ENCODE measurements at regions not wholly inside any gene's neighbourhood (a gene's known extent, or its start where the extent isn't known, plus 50 kb on each side); places are given as distances from the start of the nearest gene placed in this dataset.
"Not testable (repeated sequence)": the region's sequence is repeated elsewhere in the genome, so short reads cannot be mapped to it uniquely, and the experiment has no call there.

DNA sequence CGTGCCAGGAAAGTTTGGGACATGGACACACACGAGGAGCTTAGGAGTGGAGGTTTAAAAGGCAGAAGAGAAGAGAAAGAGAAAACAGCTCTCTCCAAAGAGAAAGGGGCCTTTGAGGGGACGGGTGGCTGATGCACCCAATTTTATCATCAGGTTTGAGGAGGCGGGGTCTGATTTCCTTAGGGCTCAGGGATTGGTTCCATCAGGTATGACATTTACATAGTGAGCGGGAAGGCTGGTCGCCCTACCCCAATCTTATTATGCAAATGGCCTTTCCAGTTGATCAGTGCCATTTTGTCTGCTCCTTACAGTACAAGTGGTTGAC, 749.1 kb upstream of the TPTE start:
- TF ChIP-seq MAX (IDR thresholded peaks at IDR 0.05) (no peak), MAFK (IDR thresholded peaks at IDR 0.05; ENCODE audit: partially characterized antibody) (no peak), RARB (CRISPR knock-in tag; IDR thresholded peaks at IDR 0.05) (no peak), FOXS1 (CRISPR knock-in tag; IDR thresholded peaks at IDR 0.05) (no peak)
- TF ChIP-seq, protein P1, sequence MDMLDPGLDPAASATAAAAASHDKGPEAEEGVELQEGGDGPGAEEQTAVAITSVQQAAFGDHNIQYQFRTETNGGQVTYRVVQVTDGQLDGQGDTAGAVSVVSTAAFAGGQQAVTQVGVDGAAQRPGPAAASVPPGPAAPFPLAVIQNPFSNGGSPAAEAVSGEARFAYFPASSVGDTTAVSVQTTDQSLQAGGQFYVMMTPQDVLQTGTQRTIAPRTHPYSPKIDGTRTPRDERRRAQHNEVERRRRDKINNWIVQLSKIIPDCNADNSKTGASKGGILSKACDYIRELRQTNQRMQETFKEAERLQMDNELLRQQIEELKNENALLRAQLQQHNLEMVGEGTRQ (IDR thresholded peaks at IDR 0.05) = no peak
- H3K27ac ChIP-seq = no peak overlapping the region
- H3K4me3 ChIP-seq = no peak overlapping the region
- no peak for DNase-seq (ENCODE audit: low read depth in 1 of 2, low spot score in 1 of 2)
- 1% methylated on average over 6 of the region's 6 CpGs for WGBS (ENCODE audit: missing lambda C conversion rate)
- no peaks in the 10 kb centered on the region for H3K4me1 ChIP-seq
- H3K4me2 ChIP-seq = no peak overlapping the region
- no peak for ATAC-seq
- no peaks in the 10 kb centered on the region for H3K9me3 ChIP-seq
- FAIRE-seq = no peak
- POLR2A ChIA-PET = no interaction called here
- CTCF ChIA-PET = no interaction called here

DNA sequence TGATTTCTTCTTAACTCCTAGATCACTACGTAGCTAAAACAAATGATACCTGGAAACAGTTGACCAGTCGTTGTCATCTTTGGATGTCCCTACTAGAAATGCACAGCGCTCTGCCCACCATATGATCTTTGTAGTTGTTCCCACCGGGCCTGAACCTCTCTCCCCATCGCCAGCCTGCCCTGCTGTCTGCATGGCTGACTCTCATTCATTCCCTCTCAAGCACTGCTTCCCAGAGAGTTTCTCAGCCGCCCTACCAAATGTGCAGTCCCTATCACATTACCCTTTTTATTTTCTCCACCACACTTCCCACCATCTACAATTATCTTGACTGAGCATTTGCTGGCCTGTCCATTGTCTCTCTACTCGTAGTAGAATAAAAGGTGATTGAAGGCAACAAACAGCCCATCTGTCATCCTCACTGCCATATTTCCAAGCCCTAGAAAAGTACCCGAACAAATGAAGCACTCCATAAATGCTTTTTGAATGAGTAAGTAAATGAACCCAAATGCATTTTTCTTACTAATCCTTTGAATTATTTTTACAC, 748.4 kb upstream of the TPTE start:
- POLR2A ChIA-PET; H3K9me3 ChIP-seq; CTCF ChIA-PET; H3K4me2 ChIP-seq; H3K27ac ChIP-seq; ATAC-seq; H3K4me3 ChIP-seq; FAIRE-seq; DNase-seq (ENCODE audit: low read depth in 1 of 2, low spot score in 1 of 2); H3K4me1 ChIP-seq: not testable (repeated sequence)
- 2% methylated on average over 8 of the region's 8 CpGs for WGBS (ENCODE audit: missing lambda C conversion rate)

GRCh38 chr21:9774347-9774746, 747.0 kb upstream of the TPTE start:
- POLR2A ChIA-PET = no interaction called here

DNA sequence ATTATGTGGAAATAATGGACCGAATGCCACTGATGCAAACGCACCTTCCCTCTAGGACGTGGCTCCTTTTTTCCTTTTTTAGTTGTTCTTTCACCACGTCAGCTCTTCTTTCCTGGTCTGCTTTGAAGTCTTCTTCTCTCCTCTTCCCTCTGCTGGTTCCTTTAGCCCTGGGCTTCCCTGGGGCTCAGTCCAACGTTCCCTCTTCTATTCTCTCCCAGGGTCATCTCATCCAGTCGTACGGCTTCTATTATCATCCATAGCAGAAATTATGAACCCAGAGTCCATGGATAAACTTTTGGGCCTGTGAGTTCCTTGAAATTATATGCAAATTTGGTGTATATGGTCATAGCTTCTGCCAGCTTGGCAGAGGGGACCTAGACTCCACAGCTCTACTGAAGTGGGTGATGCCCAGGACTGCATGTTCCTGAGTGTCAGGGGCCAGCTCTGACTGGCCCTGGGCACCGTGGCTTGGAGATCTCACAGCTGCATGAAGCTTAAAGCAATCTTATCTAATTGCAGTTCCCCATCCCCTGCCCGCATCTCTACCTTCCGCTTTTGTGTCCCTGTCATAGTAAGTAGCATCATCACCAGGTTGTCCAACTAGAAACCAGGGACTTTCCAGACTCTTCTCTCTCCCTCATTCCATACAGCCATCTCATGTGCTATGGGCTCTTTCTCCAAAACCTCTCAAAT, 746.3 kb upstream of the TPTE start:
- POLR2A ChIA-PET; H3K9me3 ChIP-seq; H3K27ac ChIP-seq; DNase-seq (ENCODE audit: low read depth in 1 of 2, low spot score in 1 of 2); CTCF ChIA-PET; H3K4me3 ChIP-seq; H3K4me1 ChIP-seq; FAIRE-seq; H3K4me2 ChIP-seq; ATAC-seq: not testable (repeated sequence)
- WGBS (ENCODE audit: missing lambda C conversion rate) = 24% methylated on average over 10 of the region's 10 CpGs

More at GRCh38 chr21:9774347-9774746, 747.0 kb upstream of the TPTE start:
- FAIRE-seq = no peak
- TF ChIP-seq FOXS1 (CRISPR knock-in tag; IDR thresholded peaks at IDR 0.05) (no peak), CHD2 (IDR thresholded peaks at IDR 0.05; ENCODE audit: low read length, partially characterized antibody) (no peak), CHD4 (IDR thresholded peaks at IDR 0.05; ENCODE audit: borderline replicate concordance) (no peak), CBX2 (IDR thresholded peaks at IDR 0.05; ENCODE audit: borderline replicate concordance, low read depth) (no peak), ZC3H11A (IDR thresholded peaks at IDR 0.05) (no peak)
- TF ChIP-seq, protein P2, sequence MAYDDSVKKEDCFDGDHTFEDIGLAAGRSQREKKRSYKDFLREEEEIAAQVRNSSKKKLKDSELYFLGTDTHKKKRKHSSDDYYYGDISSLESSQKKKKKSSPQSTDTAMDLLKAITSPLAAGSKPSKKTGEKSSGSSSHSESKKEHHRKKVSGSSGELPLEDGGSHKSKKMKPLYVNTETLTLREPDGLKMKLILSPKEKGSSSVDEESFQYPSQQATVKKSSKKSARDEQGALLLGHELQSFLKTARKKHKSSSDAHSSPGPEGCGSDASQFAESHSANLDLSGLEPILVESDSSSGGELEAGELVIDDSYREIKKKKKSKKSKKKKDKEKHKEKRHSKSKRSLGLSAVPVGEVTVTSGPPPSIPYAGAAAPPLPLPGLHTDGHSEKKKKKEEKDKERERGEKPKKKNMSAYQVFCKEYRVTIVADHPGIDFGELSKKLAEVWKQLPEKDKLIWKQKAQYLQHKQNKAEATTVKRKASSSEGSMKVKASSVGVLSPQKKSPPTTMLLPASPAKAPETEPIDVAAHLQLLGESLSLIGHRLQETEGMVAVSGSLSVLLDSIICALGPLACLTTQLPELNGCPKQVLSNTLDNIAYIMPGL (CRISPR knock-in tag; IDR thresholded peaks at IDR 0.05; ENCODE audit: borderline replicate concordance) = no peak
- Histone ChIP-seq H3K4me2 (no peak overlapping the region), H3K4me1 (no peaks in the 10 kb centered on the region), H3K9me3 (no peaks in the 10 kb centered on the region), H3K27ac (no peak overlapping the region), H3K4me3 (no peak overlapping the region)
- no peak for ATAC-seq
- 15% methylated on average over 9 of the region's 9 CpGs for WGBS (ENCODE audit: missing lambda C conversion rate)
- CTCF ChIA-PET = no interaction called here
- no peak for DNase-seq (ENCODE audit: low read depth in 1 of 2, low spot score in 1 of 2)

DNA sequence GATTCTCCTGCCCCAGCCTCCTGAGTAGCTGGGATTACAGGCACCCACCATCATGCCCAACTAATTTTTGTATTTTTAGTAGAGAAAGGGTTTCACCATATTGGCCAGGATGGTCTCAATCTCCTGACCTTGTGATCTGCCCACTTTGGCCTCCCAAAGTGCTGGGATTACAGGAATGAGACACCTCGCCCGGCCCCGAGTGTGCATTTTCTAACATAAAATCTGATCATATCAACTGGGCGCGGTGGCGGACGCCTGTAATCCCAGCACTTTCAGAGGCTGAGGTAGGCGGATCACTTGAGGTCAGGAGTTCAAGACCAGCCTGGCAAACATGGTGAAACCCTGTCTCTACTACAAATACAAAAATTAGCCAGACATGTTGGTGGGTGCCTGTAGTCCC, 745.5 kb upstream of the TPTE start:
- ATAC-seq; DNase-seq (ENCODE audit: low read depth in 1 of 2, low spot score in 1 of 2); H3K4me2 ChIP-seq; H3K9me3 ChIP-seq; H3K4me3 ChIP-seq; POLR2A ChIA-PET; H3K27ac ChIP-seq; H3K4me1 ChIP-seq; FAIRE-seq; CTCF ChIA-PET: not testable (repeated sequence)
- WGBS (ENCODE audit: missing lambda C conversion rate) = 29% methylated on average over 8 of the region's 8 CpGs

DNA sequence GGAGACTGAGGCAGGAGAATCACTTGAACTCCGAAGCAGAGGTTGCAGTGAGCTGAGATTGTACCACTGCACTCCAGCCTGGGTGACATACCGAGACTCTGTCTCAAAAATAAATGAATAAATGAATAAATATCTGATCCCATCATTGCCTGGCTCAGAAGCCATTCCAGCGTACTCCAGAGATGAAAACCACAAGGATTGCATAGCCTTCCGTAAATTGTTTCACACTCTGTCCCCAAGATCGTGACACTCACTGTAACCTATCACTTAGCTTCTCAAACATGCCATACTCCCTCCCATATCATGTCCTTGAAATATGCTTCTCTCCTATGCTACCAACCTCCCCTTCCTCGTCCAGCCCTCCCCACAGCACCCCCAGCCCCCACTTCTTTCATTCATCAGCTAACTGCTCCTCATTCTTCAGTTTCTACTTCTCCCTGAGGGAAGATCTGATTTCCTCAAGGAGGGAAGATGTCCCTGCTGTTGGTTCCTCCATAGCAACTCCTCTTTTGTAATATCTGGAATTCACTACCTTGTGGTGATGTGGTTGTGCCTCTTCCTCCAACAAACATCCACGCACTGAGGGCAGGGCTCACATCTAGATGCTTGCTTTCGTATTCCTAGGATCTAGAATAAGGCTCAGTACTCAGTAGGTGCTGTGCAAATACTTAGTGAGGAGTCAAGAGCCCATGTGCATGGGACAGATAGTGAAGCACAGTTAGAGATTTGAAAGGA, 744.9 kb upstream of the TPTE start:
- not testable (repeated sequence) for ATAC-seq

GRCh38 chr21:9778541-9778940, 742.8 kb upstream of the TPTE start:
- ATAC-seq; DNase-seq (ENCODE audit: low read depth in 1 of 2, low spot score in 1 of 2); FAIRE-seq; H3K4me2 ChIP-seq; H3K4me3 ChIP-seq; POLR2A ChIA-PET; H3K9me3 ChIP-seq; H3K4me1 ChIP-seq; CTCF ChIA-PET; H3K27ac ChIP-seq: not testable (repeated sequence)
- WGBS (ENCODE audit: missing lambda C conversion rate) = 5% methylated on average over 5 of the region's 5 CpGs

More for the DNA sequence above, 744.9 kb upstream of the TPTE start:
- FAIRE-seq; H3K27ac ChIP-seq; H3K4me2 ChIP-seq; CTCF ChIA-PET; DNase-seq (ENCODE audit: low read depth in 1 of 2, low spot score in 1 of 2); H3K9me3 ChIP-seq; H3K4me3 ChIP-seq; POLR2A ChIA-PET; H3K4me1 ChIP-seq: not testable (repeated sequence)
- WGBS (ENCODE audit: missing lambda C conversion rate) = 3% methylated on average over 5 of the region's 8 CpGs
